HG03095 (cell line): ENCODE measurements at regions not wholly inside any gene's neighbourhood (a gene's known extent, or its start where the extent isn't known, plus 50 kb on each side); places are given as distances from the start of the nearest gene placed in this dataset.

Experiments
- ATAC-seq: cut with Tn5 transposase; IDR thresholded peaks from one replicate; pipeline ENCODE4 v1.9.1; 2021; ENCODE audit warnings: moderate library complexity; ENCODE audit not compliant: unreplicated experiment

DNA sequence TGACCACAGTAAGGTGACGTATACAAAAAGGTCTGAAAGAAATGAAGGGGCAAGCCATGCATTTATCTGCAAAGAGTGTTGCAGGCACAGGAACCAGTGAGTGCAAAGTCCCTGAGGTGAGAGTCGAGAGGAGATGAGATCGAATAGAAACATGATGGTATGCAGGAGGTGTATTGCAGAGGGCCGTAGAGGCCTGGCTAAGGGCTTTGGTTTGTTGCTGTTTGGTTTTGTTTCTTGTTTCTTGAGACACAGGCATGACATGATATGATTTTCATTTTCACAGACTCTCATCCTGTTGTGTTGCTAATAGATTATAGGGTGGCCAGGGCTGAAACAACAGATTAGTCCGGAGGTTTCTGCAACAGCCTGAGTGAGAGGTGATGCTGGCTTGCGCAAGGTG is 80.4 kb downstream of the HSPH1 start:
- no peak for ATAC-seq

DNA sequence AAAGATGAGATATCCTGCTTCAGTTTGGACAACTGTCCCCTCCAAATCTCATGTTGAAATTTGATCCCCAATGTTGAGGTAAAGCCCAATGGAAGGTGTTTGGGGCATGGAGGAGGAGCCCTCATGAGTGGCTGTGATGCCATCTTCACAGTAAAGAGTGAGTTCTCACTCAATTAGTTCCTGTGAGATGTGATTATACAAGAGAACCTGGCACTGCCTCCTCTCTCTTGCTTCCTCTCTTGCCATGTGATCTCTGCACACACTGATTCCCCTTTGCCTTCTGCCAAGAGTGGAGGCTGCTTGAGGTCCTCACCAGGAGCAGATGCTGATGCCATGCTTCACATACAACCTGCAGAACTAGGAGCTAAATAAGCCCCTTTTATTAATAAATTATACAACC is 86.9 kb downstream of the HSPH1 start:
- no peak for ATAC-seq

DNA sequence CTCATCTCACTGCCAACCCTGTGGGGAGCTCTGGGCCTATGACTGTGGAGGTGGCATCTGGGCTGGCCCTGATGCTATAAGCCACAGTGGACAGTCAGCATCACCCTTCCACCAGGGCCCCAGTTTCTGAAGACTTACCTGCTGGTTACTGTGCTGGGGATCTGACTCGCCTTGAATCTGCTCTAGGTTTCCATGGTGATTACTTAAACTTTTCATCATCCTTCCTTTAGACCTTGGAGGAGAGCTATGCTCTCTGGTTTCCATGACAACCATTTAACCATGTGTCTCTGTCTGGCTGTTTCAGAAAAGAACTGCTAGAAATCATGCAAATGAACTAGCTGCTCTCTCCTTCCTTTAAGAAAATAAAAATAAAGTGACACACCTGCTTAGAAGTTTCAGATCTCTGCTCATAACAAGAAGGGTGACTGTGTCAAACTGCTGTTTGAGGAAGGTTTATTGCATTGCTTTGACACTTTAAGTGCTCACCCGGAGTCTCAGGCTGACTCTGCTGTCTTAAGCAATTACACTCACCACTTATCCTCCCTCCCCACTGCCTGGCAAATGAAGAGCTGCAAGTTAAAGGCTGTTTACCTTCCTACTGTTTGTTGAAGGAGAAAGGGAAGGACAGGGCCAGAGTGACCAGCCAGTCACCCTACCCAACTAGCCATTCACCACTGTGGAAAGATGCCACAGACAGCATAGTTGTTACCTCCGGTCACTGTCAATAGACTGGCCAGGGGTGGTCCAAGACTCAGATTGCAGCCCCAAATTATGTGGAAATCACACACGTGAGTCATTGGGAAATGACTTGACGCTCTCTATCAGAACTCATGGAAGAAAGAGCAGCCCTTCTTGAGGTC is 87.6 kb downstream of the HSPH1 start:
- peak; percentile 96 for ATAC-seq

DNA sequence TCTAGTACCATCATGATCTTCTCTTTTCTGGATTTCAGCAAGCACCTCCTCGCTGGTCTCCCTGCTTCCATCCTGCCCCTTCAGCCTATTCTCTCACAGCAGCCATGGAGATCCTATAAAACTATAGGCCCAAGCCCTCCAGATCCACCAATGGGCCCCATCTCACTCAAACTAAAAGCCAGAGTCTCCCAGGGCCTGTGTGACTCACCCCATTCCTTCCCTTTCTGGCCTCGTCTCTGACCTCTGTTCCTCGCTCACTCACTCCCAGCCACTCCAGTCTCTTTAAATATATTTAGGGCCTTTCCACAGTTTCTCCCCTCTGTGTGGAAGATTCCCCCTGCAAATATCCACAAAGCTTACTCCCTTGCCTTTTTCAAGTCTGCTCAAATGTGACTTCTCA is 89.7 kb downstream of the HSPH1 start:
- no peak for ATAC-seq

DNA sequence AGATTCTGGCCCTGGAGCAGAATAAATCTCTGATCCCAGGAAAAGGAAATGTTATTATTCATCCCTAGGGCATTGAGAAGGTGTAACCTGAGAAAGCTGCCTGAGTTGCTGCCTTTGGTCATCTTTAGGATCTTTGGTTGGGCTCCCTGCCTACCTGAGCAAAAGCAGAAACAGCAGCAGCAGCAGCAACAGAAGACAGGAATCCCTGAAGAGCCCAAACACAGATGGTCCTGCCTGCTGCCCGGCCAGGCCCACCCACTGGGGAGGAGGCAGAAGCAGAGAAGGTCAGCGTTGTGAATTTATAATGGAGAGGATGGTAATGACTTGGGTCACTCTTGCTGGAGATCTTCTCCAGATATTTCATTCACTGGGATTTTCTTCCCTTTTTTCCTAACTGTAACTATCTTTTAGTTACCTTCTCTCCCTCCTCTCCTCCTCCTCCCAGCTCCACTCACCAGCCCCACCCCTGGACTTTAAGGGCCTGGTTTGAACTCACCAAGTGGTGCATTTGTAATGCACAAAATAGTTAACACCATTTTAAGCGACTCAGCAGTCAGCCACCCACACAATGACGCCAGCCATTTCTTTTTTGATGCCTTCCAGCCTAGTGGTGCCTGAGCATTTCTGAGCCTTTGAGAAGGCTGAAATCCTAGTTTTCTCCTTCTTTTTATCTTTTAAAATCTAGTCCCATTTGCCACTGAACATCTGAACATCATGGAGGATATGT is 91.7 kb downstream of the HSPH1 start:
- no peak for ATAC-seq

DNA sequence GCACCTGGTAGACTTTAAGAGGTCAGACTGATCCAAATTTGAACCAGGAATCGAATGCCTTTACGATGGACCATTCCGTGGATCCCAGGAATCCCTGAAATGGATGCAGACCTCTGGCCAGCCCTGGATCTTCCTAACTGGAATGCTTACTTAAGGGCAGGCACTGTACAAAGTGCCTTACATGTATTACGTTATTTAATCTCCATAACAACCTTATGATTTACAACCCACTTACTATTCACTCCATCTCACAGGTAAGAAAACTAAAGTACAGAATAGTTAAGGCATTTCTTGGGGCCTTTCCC is 93.6 kb downstream of the HSPH1 start:
- no peak for ATAC-seq

DNA sequence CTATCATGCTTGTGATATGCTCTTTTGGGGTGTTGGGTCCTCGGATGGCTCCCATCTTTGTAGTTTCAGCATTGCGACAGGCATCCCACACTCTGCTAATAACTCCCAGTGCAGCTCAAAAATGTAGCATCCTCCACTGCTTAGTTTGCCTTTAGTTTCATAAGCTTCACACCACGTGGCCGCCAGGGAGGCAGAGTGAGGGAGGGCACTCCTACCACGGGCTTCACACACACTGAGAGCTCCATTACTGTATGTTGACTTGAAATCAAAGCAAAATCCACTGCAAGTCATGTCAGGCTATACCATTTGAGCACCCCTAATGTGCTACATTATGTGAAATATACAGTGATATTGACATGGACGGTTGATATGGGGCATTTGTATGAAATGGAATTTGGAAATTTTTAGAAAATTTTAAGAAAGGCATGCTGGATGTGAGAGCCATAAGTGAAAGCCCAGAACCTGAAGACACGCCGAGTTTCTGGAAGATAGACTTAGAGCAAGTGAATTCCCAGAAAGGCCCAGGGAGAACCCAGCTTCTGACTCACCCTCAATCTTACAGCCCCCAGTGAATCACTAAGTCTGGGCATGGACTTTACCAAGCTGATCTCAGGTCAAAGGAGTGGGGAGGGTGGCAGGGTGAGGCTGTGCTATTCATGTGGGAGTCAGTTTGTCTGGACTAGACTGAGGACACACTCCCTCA is 94.1 kb downstream of the HSPH1 start:
- no peak for ATAC-seq

DNA sequence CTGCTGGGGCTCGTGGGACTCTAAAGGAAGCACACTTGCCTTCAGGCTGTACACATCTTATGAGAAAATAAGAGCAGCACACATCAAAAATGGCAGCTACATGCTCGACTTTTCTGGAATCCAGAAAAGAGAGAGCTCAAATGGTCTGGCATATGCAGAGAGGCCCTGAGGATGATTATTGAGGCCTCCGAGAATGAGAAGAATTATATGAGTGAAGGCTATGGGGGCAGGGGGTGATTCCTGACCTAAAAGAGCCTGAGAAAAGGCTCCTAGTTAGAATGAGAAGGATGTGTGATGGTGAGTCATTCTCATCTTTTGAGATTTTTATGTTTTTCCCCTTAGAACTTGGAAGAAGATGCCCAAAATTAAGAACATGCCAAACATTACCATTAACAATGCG is 97.1 kb downstream of the HSPH1 start:
- no peak for ATAC-seq

DNA sequence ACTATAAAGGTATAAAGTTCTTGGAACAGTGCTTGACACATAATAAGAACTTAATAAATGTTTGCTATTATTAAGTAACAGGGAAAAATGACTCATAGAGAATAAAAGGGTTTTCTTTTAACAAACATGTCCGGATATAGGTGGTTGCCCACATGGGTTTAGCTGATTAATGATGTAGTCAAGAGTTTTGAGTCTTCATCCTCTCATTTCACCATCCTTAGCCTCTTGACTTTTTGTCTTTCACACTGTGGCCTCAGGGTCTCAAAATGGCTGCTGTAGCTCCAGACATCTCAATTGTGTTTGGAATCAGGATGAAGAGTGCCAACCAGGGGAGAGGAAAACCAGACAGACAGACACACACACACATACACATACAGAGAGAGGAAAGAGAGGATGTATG is 97.9 kb downstream of the HSPH1 start:
- no peak for ATAC-seq

DNA sequence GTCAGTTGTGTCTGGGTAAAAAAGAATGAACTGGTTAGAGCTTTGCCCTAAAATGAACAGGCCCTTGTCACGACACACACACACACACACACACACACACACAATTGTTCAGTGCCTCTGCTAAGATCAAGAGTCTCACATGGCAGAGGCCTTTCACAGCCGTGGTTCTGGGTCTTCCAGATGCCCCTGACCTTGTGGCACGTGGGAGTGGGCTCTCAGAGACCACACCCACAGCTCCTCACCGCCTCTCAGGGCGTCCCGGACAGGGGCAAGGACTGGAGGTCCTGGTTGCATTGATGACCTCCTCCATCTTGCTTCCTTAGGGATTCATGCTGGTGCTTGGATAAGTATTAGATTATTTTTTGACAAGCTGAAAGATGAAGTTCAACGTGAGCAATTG is 101.0 kb downstream of the HSPH1 start:
- ATAC-seq, result no peak

DNA sequence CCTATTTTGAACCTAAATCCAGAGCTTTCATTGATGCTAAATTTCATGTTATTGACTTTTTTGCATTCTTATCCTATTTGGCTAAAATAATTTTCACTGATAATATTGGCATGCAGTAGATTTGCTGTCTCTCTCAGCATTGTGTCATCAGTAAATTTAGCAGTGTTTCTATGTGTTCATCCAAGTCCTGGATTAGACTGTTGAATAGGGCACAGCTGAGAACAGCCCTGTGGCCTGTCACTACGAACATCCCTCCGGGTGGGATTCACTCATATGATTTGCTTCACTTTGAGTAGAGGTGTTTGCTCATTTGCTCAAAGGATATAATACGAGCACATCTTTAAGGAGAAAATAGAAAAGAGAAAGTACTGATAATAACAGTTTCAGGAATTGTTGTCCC is 101.5 kb downstream of the HSPH1 start:
- no peak for ATAC-seq

DNA sequence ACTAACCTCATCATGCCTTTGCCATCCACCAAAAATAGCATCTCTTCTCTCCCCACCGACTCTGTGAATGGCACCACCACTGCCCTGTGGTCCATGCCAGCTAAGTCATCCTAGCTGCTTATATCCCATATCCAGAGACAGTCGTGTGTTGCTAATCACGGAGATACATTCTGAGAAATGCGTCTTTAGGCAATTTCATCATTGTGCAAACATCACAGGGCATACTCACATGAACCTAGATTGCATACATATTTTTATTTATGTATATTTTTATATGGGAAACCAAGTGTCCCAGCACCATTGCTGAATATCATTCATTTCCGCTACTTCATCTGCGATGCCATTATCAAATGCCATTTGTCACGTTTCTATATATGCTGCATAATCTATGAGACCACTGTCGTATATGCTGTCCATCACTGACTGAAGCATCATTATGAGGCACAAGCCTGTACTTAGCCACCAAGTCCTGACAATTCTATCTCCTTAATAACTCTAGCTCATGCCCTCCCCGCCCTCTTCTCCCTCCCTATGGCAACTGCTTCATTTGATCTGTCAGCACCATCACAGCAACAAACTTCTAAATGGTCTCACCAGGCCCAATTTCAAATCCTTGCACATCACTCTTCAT is 104.2 kb downstream of the HSPH1 start:
- no peak for ATAC-seq

DNA sequence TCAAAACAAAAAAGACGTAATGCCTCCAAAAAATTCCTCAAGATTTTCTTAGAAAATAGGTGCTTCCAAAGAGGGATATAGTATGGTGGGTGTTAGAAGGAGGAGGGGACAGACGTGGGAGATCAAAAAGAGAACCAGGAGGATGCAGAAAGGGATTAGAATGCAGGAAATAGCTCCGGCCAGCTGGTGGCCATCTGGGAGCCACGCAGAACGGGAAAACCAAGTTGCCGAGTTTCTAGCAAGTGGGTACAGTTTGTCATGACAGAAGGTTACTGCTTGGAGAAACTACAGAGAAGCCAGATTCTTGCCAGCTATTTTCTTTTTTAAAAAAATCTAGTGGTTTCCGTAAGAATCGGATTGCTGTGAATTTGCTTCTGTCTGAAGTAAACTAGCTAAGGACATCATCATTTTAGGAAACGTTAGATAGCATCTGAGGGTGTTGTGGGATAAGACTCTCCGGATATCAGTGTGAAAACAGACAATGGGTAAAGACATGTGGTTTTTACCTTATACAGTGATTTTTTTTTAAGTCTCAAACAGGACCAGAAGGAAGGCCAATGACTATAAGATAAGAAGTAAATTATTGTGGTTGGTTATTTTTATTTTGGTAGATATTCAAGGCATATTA is 104.9 kb downstream of the HSPH1 start:
- no peak for ATAC-seq

DNA sequence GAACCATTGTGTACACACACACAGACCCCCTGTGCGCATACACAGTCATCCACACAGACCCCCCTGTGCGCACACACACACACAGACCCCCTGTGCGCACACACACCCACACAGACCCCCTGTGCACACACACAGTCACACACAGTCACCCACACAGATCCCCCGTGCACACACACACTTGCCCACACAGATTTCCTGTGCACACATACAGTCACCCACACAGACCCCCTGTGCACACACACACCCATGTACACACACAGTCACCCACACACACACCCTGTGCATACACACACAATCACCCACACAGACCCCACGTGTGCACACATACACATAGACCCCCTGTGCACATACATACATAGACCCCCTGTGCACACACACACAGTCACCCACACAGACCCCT is 106.1 kb downstream of the HSPH1 start:
- ATAC-seq, result no peak

DNA sequence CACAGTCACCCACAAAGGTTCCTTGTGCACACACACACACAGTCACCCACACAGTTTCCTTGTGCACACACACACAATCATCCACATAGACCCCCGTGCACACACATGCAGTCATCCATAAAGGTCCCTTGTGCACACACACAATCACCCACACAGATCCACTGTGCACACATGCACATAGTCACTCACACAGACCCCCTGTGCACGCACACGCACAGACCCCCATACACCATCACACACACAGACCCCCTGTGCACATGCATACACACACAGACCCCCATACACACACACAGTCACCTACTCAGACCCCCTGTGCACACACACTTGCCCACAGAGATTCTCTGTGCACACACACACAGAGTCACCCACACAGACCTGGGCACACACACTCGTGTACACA is 107.1 kb downstream of the HSPH1 start:
- no peak for ATAC-seq

DNA sequence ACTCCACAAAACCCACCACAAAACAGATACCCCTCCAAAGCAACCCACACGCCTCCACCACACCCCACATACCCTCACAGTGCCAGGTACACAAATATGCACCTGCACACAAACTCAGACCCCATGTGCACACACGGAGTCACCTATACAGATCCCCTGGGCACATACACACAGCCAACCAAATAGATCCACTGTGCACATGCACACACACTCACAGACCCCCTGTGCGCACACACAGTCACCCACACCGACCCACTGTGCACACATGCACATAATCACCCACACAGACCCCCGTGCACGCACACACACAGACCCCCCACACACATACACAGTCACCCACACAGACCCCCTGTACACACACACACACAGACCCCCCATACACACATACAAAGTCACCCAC is 107.8 kb downstream of the HSPH1 start:
- ATAC-seq, result no peak

DNA sequence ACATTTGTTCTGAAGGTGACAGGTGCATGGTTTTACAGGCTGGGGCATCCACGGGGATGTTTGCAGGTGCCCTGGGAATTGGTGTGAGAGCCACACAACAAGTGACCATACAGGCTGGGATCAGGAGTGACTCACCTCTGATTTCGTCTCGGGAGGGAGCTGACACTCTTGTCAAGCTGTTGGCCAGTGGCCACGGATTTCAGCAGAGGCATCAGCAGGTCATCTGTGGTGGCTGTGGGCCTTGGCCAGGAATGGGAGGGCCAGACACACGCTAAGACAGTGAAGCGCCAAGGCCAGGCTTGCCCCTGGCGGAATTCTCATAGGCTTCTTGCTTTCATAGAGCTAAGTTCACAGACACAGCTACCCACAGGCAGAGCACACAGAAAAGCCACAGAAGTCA is 108.6 kb downstream of the HSPH1 start:
- no peak for ATAC-seq

DNA sequence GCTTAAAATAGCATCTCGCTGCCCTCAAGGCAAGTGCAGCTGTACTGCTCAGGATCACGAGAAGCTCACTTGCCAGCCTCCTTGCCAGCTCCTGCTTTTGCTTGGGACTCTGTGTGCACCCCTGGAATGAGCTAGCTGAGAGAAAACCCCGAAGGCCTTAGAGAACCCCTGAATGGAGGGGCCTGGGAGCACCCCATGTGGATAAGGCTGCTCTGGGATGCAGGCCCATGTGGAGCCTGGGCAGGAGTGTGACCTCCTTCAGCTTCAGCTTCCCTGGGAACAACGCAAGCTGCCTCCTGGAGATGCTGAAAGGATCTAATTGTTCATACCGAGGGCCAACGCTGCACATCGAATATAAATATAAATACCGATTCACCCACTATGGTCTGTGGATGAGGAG is 109.2 kb downstream of the HSPH1 start:
- ATAC-seq, result no peak

DNA sequence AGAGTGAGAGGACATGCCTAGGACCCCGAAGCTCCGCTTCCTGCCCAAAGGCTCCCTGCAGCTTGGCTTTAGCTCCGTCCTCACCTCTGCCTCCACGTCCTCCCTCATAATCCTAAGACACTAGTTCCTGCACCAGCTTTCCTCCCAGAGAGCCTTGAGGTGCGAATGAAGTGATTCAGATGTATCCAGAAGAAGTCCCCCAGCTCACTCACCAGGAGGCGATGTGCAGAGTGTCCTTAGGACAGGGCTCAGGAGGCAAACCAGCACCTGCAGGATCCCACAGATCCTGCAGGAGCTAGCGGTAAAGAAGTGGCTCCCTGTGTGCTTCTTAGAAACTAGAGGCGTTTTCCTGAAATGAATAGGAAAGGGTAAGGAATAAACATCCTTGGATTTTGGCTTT is 109.7 kb downstream of the HSPH1 start:
- ATAC-seq, result no peak

DNA sequence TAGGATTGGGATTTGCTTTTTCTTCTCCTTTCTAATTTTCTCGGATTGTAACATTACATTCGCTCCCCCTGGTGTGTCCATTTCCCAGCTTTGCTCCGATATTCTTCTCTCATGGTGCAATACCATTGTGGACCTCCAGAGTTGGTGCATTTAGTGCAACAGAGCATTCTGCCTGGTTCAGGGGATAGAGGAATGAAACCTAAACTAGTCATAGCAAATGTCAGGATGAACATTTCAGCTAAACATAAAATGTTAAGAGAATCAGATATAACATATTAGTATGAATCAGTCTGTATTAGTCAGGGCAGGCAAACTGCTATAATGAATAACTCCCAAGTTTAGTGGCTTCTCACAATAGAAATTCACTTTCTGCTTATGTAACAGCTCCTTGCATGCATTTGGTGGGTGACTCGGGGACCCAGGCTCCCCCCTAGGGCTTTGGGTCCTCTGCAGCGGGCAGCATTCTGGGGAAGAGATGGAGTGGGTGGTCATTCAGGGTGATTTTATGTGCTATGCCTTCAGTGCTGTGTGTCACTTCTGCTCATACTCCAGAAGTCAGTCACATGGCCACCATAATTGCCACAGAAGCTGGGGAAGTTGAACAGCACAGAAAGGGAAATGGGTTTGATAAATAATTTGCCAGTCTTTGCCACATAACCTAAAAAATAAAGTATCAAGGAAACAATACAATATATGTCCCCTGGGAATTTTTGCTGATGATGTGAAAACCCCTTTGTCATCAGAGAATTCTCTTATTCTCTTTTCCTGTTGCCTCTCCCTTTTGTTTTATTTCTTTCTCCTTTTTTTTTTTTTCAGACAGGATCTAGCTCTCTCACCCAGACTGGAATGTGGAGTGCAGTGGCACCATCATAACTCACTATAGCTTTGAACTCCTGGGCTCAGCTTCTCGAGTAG is 111.0 kb downstream of the HSPH1 start:
- no peak for ATAC-seq
